OCI-LY7 (cell line): ENCODE measurements at regions not wholly inside any gene's neighbourhood (a gene's known extent, or its start where the extent isn't known, plus 50 kb on each side); places are given as distances from the start of the nearest gene placed in this dataset.

Experiments
- BruUV-seq: library from RNA; stranded (reverse); fragments of 400-500 nt; replicated peaks from 2 replicates; lab custom pipeline; 2021; lab: Mats Ljungman, UMichigan
- CTCF ChIA-PET: fragments of 300-600 bp; sonication (Branson Sonifier 250); formaldehyde crosslinking; loops from one replicate; lab custom pipeline; 2022; ENCODE audit warnings: antibody characterized with exemption; ENCODE audit not compliant: unreplicated experiment; lab: Charles Lee
- POLR2A ChIA-PET: fragments of 300-600 bp; sonication (Branson Sonifier 250); formaldehyde crosslinking; loops from one replicate; lab custom pipeline; 2022; ENCODE audit warnings: antibody characterized with exemption; lab: Charles Lee
- DNase-seq: peaks from one replicate; pipeline ENCODE4 v3.0.0-alpha.2; 2015; ENCODE audit warnings: low spot score
- H2AFZ ChIP-seq: fragments of 200-600 bp; sonication (generic), shearing (Covaris generic); 2 replicates; pipeline ENCODE4 v1.6.1; 2014; ENCODE audit warnings: mild to moderate bottlenecking, antibody characterized with exemption, low read length, moderate library complexity
- H3K27ac ChIP-seq: fragments of 200-600 bp; sonication (generic); 2 replicates; pipeline ENCODE4 v1.5.1; 2014; ENCODE audit warnings: mixed run types, low read depth, mild to moderate bottlenecking, moderate library complexity, low read length, inconsistent platforms; ENCODE audit not compliant: poor library complexity, severe bottlenecking
- H3K36me3 ChIP-seq: fragments of 200-600 bp; sonication (generic); 2 replicates; pipeline ENCODE4 v1.6.1; 2014; ENCODE audit warnings: mild to moderate bottlenecking, antibody characterized with exemption, low read length, moderate library complexity, mixed read lengths; ENCODE audit not compliant: insufficient read depth
- H3K4me1 ChIP-seq: fragments of 200-600 bp; sonication (generic); 2 replicates; pipeline ENCODE4 v1.5.1; 2014; ENCODE audit warnings: mild to moderate bottlenecking, low read length; ENCODE audit not compliant: insufficient read depth, poor library complexity, severe bottlenecking
- H3K4me2 ChIP-seq: fragments of 200-600 bp; sonication (generic); 2 replicates; pipeline ENCODE4 v1.6.1; 2014; ENCODE audit warnings: mild to moderate bottlenecking, low read length
- H3K4me3 ChIP-seq: fragments of 200-600 bp; sonication (generic); 2 replicates; pipeline ENCODE4 v1.5.1; 2014; ENCODE audit warnings: mild to moderate bottlenecking, low read depth, low read length; ENCODE audit not compliant: poor library complexity, severe bottlenecking
- H3K79me2 ChIP-seq: fragments of 200-600 bp; sonication (generic); 2 replicates; pipeline ENCODE4 v1.6.1; 2016; ENCODE audit warnings: low read depth, mild to moderate bottlenecking, low read length, moderate library complexity, mixed read lengths; ENCODE audit not compliant: insufficient read depth
- H3K9me2 ChIP-seq: fragments of 200-600 bp; sonication (generic); 2 replicates; pipeline ENCODE4 v1.6.1; 2016; ENCODE audit warnings: mild to moderate bottlenecking, low read length, mixed read lengths; ENCODE audit not compliant: insufficient read depth
- H3K9me3 ChIP-seq: fragments of 200-600 bp; sonication (generic); 2 replicates; pipeline ENCODE4 v1.6.1; 2014; ENCODE audit warnings: mild to moderate bottlenecking, mixed run types, low read length, mixed read lengths
- H4K20me1 ChIP-seq: fragments of 200-600 bp; sonication (generic); 2 replicates; pipeline ENCODE4 v1.6.1; 2014; ENCODE audit warnings: mild to moderate bottlenecking, antibody characterized with exemption, low read length, moderate library complexity, mixed read lengths; ENCODE audit not compliant: insufficient read depth
- CTCF ChIP-seq: fragments of 200-600 bp; sonication (generic); conservative IDR thresholded peaks from 2 replicates; pipeline ENCODE4 v1.5.1; 2014; ENCODE audit warnings: mild to moderate bottlenecking, antibody characterized with exemption, low read length, moderate library complexity, mixed read lengths
- EZH2phosphoT487 ChIP-seq: fragments of 200-600 bp; sonication (generic); IDR thresholded peaks from 2 replicates; pipeline ENCODE4 v1.6.1; 2018; ENCODE audit warnings: low read depth, borderline replicate concordance, mild to moderate bottlenecking, mixed run types, antibody characterized with exemption, low read length, moderate library complexity, mixed read lengths
- intact Hi-C: fragments of 100-400 bp; cut with micrococcal nuclease; formaldehyde crosslinking; loops from one replicate; pipeline ENCODE4 v1.10.0; 2022; ENCODE audit not compliant: unreplicated experiment

- no peak for TF ChIP-seq CTCF
- TF ChIP-seq EZH2phosphoT487: no peak
- ChIA-PET CTCF (no interaction called here), POLR2A (no interaction called here)
- no peaks in the 10 kb centered on the region for H3K79me2 ChIP-seq
- H3K4me1 ChIP-seq: no peaks in the 10 kb centered on the region
- no peak overlapping the region for H3K4me2 ChIP-seq
- no peak overlapping the region for H3K4me3 ChIP-seq
- no peaks in the 10 kb centered on the region for H3K9me3 ChIP-seq
- intact Hi-C loops: no loop called here
- H3K27ac ChIP-seq: no peak overlapping the region
- no TSS peak for BruUV-seq
- no peaks in the 10 kb centered on the region for H3K9me2 ChIP-seq
- DNase-seq: no peak
- H4K20me1 ChIP-seq: no peaks in the 10 kb centered on the region
- no peaks in the 10 kb centered on the region for H3K36me3 ChIP-seq
- H2AFZ ChIP-seq: no peak overlapping the region
Measured at GRCh38 chr9:78954286-78954685, 617.5 kb upstream of the TLE4 start.

GRCh38 chr9:78958892-78959291 lies 612.9 kb upstream of the TLE4 start:
- Histone ChIP-seq H3K4me3 (no peak overlapping the region), H3K9me2 (no peaks in the 10 kb centered on the region), H2AFZ (no peak overlapping the region), H3K4me2 (no peak overlapping the region), H3K79me2 (no peaks in the 10 kb centered on the region), H3K27ac (no peak overlapping the region), H3K36me3 (no peaks in the 10 kb centered on the region), H4K20me1 (no peaks in the 10 kb centered on the region), H3K9me3 (no peaks in the 10 kb centered on the region), H3K4me1 (no peaks in the 10 kb centered on the region)
- intact Hi-C loops: no loop called here
- peak; percentile 17 for DNase-seq
- TF ChIP-seq CTCF: peak; percentile 60
- no peak for TF ChIP-seq EZH2phosphoT487
- no TSS peak for BruUV-seq
- POLR2A ChIA-PET: interaction anchor here (0.6 kb wide), 1 partner anchor 427 kb away, joined by 4 read pairs; no protein-coding TSS in a partner anchor
- CTCF ChIA-PET: no interaction called here

GRCh38 chr9:78962156-78962555 lies 609.6 kb upstream of the TLE4 start:
- BruUV-seq: no TSS peak
- intact Hi-C loops: no loop called here
- H3K79me2 ChIP-seq: no peaks in the 10 kb centered on the region
- H3K27ac ChIP-seq: no peak overlapping the region
- H3K36me3 ChIP-seq: no peaks in the 10 kb centered on the region
- ChIA-PET CTCF (no interaction called here), POLR2A (no interaction called here)
- no peaks in the 10 kb centered on the region for H3K9me2 ChIP-seq
- TF ChIP-seq CTCF (no peak), EZH2phosphoT487 (no peak)
- H3K4me2 ChIP-seq: no peak overlapping the region
- H4K20me1 ChIP-seq: no peaks in the 10 kb centered on the region
- no peak overlapping the region for H3K4me3 ChIP-seq
- DNase-seq: no peak
- no peaks in the 10 kb centered on the region for H3K4me1 ChIP-seq
- H2AFZ ChIP-seq: no peak overlapping the region
- no peaks in the 10 kb centered on the region for H3K9me3 ChIP-seq
